D721Med (cell line): ENCODE measurements at regions not wholly inside any gene's neighbourhood (a gene's known extent, or its start where the extent isn't known, plus 50 kb on each side); places are given as distances from the start of the nearest gene placed in this dataset.

Experiments used
- DNase-seq: peaks from one replicate; pipeline ENCODE4 v3.0.0; 2011; ENCODE audit warnings: low spot score; ENCODE audit not compliant: insufficient read length
- FAIRE-seq: peaks from 2 replicates; lab custom pipeline; 2011; peaks lifted over from hg19 to GRCh38; lab: Jason Lieb, UNC
- CTCF ChIP-seq: IDR thresholded peaks from 2 replicates; pipeline ENCODE4 v1.5.1; 2012; ENCODE audit warnings: mild to moderate bottlenecking, control low read depth; ENCODE audit not compliant: insufficient read depth; ENCODE audit errors: missing control alignments

GRCh38 chr2:15719566-15720313 is 128.1 kb downstream of the DDX1 start:
- FAIRE-seq (no peak), DNase-seq (no peak)
- TF ChIP-seq CTCF = no peak

- DNase-seq (no peak), FAIRE-seq (no peak)
- TF ChIP-seq CTCF = no peak
Observed at GRCh38 chr2:15720561-15721307, 129.1 kb downstream of the DDX1 start.

- FAIRE-seq (no peak), DNase-seq (no peak)
- no peak for TF ChIP-seq CTCF
Observed at GRCh38 chr2:15721411-15722067, 129.9 kb downstream of the DDX1 start.

GRCh38 chr2:15722980-15723379 is 131.3 kb downstream of the DDX1 start:
- no peak for FAIRE-seq
- no peak for TF ChIP-seq CTCF
- DNase-seq = no peak

- FAIRE-seq = no peak
- TF ChIP-seq CTCF = no peak
- DNase-seq = no peak
Observed at GRCh38 chr2:15724235-15724634, 132.6 kb downstream of the DDX1 start.

GRCh38 chr2:15725101-15725781 is 133.6 kb downstream of the DDX1 start:
- FAIRE-seq (no peak), DNase-seq (no peak)
- TF ChIP-seq CTCF = no peak
